ENCODE measurements at regions not wholly inside any gene's neighbourhood (a gene's known extent, or its start where the extent isn't known, plus 50 kb on each side); places are given as distances from the start of the nearest gene placed in this dataset.
"Not testable (repeated sequence)": the region's sequence is repeated elsewhere in the genome, so short reads cannot be mapped to it uniquely, and the experiment has no call there.

DNA sequence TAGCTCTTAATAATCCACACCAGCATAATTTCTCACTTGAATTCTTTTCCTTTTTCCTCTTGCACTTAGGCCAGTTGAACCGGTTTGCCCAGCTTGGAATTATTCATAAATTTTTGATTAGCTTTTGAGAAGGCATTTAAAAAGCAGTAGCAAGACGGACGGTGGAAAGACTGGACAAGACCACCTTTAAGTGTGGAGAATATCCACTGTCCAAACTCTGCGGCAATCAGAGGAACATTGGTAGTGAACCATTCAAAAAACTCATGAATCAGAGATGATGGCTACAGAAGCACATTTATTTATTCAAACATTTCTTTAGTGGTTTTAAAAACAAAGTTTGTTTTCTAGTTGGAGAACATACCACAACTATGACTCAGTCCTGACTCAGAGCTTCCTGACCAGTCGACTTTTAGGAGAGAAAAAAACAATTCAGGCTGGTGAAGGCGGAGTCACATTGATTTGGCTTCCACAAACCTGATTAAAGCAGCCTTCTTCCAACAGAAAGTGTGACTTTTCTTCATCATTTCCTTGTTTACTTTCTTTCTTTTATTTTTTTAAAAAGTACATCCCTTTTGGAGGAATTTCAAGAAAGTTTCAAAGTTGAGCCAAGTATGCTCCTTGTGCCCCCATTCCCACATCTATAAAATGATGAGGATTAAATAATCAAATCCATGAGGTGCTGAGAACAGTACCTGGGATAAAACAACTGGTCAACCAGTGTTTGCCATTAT, 128.8 kb downstream of the ADSS2 start:
- peak; percentile 68 for DNase-seq (ENCODE audit: low spot score)

DNA sequence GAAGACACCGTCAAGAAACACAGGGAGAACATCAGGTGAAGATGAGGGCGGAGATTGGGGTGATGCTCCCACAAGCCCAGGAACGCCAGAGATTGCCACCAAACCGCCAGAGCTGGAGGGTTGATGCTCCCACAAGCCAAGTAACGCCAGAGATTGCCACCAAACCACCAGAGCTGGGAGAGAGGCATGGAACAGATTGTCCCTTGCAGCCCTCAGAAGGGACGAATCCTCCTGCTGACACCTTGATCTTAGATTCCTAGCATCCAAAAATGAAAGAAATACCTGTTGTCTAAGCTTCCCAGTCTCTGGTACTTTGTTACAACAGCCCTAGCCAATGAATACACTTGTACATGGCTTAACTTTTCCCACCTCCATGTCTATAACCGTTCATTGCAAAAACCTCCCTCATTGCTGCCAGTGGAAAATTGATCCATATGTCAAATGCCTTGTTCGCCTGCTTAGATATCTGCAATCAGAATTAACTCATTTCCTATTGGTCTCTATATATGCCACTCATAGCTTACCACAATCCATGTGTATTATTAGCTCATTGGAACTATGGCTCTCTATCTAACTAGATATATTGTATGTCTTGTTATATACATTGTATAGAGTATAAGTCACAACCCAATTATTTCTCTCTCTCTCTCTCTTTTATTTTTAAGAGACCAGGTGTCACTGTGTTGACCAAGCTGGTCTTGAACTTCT, 127.4 kb downstream of the ADSS2 start:
- DNase-seq (ENCODE audit: low spot score): no peak

DNA sequence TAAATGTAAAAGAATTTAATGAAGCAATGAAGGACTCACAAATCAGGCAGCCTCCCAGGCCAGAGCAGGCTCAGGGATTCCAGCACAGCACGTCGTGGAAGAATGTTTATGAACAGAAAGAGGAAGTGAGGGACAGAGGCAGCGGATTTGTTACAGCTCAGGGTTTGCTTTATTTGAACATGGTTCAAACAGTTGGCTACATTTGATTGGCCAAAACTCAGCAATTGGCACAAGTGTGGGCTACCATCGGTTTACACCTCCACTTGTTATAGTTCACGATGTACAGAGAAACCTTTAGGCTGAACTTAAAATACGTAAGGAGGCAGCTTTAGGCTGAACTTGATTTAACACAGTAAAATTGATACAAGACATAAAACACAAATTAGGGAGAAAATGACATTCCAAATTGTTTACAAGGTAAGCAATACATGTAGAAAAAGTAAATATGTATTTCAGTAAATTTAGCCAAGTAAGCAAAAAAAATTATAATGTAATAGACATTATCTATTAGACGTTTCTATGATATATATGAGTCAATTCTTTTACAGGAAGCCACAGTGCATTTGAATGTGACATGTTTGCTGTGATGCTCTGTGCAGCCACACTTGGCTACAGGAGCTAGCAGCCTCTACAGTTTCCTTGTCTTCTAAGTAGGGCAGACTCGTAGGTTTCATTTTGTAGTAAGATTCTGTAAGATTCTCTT, 126.5 kb downstream of the ADSS2 start:
- no peak for DNase-seq (ENCODE audit: low spot score)

DNA sequence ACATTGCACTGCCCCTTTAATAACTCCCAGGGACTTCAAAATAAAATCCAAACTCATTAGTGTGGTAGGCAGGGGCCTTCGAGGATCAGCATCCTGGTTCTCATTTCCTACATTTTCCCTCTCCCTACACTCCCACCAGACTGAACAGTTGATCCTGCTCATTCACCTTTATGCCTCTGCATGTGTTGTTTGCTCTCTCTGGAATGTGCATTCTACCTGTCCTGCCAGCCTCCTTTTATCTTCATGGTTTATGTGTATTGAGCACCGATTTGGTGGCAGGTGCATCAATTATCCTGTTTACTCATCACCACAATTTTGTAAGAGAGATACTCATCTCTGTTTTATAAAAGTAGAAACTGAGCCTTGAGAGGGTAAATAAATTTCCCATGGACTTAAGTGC, 125.0 kb downstream of the ADSS2 start:
- no peak for DNase-seq (ENCODE audit: low spot score)

DNA sequence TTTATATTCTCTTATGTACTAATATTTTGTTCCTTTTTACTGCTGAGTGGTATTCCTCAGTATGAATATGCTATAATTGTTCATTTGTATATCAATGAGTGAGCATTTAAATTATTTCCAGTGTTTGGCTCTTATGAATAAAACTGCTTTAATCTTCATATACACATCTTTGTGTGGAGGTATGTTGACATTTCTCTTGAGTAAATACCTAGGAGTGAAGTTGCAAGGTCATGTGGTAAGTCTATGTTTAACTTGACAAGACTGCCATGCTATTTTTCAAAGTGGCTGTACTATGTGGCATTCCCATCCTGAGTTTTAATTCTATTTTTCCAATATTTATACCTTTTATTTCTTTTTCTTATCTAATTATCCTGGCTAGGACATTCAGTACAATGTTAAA, 124.2 kb downstream of the ADSS2 start:
- no peak for DNase-seq (ENCODE audit: low spot score)

DNA sequence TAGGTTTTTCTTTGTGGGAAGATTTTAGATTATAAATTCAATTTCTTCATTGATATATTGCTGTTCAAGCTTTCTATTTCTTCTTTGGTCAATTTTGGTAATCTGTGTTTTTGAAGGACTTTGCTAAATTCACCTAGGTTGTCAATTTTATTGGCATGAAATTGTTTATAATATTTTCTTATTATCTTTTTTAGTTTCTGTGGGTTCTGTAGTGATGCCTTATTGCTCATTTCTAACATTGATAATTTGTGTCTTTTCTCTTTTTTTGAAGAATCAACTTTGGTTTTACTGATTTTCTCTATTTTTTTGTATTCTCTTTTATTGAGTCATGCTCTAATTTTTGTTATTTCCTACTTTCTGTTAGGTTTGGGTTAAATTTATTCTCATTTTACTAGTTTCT, 123.2 kb downstream of the ADSS2 start:
- DNase-seq (ENCODE audit: low spot score): no peak

DNA sequence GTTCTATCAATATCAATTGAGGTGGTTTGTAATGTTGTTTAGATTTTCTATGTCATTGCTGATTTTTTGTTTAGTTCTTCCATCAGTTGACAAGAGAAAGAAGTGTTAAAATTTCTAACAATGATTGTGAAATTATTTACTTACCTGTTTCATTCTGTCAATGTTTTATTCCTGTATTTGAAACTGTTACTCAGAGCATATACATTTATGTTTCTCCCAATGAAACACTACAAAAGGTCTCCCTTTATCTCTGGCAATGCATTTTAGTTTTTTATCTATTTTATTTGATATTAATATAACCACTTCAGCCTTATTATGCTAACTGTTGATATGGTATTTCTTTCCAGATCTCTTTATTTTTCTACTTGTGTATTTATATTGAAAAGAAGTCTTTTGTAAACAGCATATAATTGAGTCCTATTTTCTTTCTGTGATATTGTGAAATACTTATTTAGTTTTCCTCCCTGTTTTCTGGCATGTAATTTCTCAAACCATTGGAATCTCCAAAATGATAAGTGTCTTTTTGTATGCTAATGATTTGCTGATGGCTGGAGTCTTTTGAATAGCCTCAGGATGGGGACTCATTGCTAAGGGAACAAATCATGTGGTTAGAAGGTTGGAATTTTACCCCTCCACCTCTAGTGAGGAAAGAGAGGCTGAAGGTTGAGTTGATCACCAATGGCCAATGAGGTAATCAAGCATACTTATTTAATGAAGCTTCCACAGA, 122.0 kb downstream of the ADSS2 start:
- DNase-seq (ENCODE audit: low spot score): no peak

DNA sequence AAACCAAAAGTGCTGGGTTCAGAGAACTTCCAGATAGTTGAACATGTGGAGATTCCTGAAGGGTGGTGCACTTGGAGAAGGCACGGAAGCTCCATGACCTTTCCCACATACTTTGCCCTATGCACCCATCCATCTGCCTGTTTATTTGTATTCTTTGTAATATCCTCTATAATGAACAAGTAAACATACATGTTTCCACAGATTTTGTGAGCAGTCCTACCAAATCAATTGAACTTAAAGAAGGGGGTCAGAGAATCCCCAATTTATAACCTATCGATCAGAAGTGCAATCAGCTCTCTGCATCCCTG, 121.4 kb downstream of the ADSS2 start:
- DNase-seq (ENCODE audit: low spot score): no peak

DNA sequence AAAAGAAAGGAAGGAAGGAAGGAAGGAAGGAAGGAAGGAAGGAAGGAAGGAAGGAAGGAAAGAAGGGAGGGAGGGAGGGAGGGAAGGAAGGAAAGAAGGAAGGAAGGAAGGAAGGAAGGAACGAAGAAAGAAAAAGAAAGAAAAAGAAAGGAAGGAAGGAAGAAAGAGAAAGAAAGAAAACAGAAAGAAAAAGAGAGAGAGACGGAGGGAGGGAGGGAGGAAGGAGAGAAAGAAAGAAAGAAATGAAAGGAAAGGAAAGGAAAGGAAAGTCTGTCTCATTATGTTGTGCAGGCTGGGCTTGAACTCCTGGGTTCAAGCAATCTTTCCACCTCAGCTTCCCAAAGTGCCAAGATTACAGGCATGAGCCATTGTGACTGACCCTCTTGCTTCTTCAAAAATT, 118.9 kb downstream of the ADSS2 start:
- not testable (repeated sequence) for DNase-seq (ENCODE audit: low spot score)

DNA sequence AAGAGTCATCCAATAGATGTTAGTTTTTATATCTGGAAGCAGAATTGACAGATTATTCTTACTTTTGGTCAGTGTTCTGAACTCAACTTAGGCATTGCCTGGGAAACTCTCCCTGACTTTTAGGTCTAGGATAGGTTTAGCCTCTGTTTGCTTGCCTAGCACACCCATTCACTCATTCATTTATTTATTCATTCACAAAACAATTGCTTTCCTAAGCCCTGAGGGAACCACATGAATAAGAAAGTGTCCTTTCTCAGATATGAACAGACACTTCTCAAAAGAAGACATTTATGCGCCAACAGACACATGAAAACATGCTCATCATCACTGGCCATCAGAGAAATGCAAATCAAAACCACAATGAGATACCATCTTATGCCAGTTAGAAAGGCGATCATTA, 117.4 kb downstream of the ADSS2 start:
- DNase-seq (ENCODE audit: low spot score): not testable (repeated sequence)

DNA sequence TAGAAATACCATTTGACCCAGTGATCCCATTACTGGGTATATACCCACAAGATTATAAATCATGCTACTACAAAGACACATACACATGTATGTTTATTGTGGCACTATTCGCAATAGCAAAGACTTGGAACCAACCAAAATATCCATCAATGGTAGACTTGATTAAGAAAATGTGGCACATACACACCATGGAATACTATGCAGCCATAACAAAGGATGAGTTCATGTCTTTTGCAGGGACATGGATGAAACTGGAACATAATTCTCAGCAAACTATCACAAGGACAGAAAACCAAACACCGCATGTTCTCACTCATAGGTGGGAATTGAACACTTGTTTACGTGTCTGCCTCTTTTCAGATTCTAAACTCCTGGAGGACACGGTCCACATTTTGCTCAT, 116.9 kb downstream of the ADSS2 start:
- DNase-seq (ENCODE audit: low spot score): not testable (repeated sequence)

DNA sequence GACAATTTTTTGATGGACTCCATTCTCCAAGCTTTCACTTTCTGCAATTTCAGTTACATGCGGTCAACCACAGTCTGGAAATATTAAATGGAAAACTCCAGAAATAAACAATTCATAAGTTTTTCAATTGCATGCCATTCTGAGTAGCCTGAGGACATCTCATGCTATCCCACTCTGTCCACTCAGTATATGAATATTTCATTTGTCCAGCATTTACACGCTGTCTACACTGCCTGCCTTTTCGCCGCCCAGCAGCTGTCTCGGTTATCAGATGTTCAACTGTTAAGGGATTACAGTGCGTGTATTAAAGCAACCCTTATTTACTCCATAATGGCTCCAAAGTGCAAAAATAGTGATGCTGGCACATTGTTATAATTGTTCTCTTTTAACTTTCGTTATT, 116.3 kb downstream of the ADSS2 start:
- no peak for DNase-seq (ENCODE audit: low spot score)

DNA sequence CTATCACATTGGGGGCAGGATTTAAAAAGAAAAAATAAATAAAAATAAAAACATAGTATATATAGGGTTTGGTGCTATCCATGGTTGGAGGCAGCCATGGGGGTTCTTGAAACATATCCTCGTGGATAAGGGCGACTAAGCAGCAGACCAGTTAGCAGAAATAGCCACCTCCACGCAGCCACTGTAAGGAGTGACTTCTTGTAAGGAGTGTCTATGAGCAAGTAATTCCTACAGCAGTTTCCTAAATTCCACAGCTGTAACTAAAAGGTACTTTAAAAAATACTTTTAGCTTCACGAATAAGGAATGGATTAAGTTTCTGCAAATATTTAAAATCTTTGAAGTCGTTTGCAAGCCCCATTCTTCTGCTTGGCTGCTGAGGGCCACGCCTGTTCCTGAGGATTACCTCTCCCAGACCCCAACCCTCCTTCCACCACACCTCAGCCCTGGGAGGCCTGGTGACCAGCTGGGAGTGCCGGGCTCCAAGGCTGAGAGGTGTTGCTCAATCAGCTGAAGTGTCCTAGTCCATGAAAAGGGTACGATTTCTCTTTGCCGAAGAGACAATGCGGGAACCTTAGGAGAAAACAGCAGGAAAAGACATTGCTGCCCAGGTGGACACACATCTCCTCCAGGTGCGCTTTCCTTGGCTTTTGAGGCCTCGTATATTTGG, 115.3 kb downstream of the ADSS2 start:
- no peak for DNase-seq (ENCODE audit: low spot score)

DNA sequence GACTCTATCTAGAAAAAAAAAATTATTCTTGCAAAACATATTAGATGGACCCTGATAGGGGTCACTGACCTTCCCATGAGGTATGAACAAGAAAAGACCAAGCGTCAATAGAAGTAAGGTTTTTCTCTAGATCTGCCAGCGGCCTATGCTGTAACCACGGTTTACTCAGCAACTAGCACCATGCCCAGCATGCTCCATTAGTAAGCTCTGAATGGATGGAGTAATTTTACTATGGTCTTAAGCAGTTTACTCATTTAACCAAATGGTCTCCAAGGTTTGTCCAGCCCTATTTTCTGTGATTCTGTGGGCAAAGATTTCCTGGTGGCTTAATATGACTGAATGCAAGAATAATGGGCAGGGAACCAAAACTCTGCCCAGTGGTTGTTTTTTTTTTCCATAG, 113.9 kb downstream of the ADSS2 start:
- no peak for DNase-seq (ENCODE audit: low spot score)

DNA sequence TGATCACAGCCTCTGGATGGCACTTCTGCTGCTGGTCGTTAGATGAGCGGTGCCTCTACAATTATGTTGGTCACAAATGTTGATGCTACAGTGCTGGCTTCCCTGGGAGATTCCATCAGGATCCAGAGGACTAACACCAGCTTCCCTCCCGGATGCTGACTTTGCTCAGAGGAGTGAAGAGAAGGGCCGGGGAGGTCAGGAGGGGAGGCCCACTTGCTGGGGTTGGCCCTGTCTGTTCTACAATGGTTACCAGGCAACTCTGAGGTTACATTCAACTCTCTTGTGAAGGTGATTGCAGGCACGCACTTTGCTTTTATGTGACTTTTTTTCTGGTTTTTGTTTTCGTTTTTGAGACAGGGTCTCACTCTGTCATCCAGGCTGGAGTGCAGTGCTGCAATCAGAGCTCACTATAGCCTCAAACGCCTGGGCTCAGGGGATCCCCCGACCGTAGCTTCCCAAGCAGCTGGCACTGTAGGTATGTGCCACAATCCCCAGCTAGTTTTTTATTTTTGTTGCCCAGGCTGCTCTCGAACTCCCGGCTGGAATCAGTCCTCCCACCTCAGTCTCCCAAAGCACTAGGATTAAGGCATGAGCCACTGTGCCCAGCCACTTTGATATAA, 112.5 kb downstream of the ADSS2 start:
- no peak for DNase-seq (ENCODE audit: low spot score)

DNA sequence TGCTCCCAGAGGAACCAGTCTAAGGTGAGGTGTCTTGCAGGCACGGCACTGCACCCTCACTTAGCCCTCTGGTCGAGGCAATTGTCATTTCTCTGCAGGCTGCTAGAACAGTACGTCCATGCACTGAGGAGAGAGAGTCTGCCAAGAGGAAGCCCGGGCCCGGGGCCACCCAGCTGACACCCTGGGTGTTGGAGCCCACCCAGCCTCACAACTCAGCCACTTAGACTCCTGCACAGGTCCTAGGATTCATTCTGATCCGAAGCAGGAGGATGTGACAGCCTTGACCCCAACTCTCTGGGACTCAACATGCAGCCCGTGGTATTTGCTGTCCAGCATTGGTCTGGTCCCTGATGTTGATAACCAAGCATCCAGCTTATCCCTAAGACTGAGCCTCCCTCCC, 111.9 kb downstream of the ADSS2 start:
- DNase-seq (ENCODE audit: low spot score): no peak

DNA sequence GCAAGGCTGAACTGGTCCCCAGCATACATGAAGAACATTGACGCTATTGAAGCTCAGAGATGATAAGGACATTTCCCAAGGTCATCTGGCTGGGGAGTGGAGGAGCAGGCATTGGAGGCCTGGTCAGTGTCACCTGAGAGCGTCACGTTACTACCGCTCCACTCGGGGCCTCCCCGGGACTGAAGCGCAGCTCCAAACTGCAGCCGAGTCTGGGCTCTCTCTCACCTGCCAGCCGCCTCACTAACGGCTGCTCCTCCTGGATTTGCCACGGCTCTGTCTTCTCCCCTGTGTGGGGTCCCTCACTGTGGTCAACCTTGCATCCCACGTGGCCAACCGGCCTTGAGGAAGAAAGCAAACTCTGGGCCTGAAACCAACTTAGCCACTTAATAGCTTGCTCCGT, 111.3 kb downstream of the ADSS2 start:
- DNase-seq (ENCODE audit: low spot score): no peak

DNA sequence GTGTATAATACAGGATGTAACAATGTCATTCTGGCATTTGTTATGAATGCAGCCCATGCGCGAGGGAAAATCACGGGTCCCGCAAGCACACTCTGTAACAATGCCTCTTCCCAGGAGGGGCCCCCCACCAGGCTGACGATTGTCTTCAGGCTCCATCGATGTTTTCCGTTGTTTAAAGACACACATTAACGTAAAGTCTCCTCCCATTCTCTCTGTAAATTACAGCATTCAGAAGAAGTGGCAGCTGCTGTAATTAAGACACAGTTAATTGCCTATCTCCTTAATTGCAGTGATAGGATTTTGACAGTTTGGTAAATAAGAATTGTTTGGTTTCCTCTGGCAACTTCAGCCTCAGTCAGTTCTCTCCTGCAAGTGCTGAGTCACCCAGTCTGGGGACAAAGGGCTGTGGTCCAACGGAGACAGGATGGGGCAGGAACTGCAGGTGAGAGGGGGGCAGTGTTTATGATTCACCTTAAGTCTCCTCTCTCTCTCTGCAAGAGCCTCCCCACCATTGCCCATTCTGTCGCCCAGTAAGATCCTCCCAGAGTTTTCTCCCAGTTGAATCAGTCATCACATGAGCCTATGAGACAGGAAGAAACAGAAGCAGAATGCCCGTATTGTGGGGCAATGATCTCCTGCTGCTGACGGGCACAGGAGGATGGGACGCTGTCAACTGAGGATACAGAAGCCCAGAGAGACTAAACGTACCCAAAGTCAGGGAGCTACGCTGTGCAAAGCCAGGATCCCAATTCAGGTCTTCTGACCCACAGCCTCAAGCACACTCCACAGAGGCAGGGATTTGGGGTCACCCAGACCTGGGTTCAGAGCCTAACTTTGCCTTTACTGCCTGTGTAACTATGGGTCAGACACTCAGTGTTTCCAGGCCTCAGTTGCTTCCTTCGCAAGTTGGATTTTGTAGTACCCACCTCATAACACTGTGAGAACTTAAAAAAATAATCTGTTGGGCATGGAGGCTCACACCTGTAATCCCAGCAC, 110.0 kb downstream of the ADSS2 start:
- peak; percentile 60 for DNase-seq (ENCODE audit: low spot score)

DNA sequence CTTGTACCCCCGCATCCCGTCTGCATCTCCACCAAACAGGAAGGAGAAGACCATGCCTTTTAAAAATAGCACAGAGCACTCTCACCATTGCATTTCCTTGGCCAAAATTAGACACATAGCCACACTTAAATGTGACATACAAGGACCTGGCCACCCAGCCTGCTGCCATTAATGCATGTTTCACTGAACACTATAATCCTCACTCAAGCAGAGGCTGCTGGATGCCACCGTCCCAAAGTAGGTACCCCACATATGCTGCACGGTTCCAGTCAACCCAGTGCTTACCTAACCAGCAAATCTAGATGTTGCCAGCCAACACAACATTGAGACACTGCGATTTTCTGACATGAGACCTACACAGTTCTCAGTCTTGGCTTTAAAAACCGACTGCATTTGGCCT, 107.7 kb downstream of the ADSS2 start:
- DNase-seq (ENCODE audit: low spot score): no peak

DNA sequence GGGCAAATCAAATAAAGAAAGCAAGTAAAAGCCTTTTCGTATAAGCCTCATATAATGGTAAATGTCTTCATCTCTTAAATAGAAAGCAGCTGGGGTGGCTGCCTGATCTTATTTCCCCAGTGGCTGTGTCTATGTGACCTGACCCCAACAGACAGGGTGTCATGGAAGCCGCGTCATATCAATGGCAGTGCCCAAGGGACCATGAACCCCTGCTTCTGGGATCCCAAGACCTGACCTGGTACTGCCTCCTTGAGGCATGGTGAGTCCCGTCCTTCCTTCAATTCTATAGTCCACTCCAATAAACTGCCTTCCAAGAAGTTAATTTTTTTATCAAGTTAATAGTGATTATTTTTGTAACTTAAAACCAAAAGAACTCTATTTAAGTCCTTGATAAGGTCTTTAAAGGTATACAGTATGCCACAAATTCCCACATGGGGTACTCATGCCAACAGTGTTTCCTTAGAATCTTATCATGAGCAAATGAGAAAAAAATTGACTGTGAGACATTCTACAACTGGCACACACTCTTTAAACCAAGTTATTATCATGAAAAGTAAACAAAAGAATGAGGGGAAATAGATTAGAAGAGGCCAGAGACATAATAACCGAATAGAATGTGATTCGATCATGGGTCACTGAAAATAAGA, 104.6 kb downstream of the ADSS2 start:
- DNase-seq (ENCODE audit: low spot score): no peak
